ENCODE measurements at regions not wholly inside any gene's neighbourhood (a gene's known extent, or its start where the extent isn't known, plus 50 kb on each side); places are given as distances from the start of the nearest gene placed in this dataset.

DNA sequence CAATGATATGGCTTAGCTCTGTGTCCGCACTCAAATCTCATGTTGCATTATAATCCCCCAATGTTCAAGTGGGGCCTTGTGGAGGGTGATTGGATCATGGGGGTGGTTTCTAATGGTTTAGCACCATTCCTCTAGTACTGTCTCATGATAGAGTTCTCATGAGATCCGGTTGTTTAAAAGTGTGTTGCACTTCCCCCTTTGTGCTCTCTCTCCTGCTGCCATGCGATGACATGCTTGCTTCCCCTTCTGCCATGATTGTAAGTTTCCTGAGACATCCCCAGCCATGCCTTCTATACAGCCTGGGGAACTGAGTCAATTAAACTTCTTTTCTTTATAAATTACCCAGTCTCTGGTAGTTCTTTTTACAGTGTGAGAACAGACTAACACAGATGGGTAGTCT, 427.1 kb downstream of the CHSY3 start:
- no peak for DNase-seq
- 82% methylated on average over 3 of the region's 3 CpGs for WGBS (ENCODE audit: insufficient coverage, low coverage, low lambda C conversion rate, missing lambda C conversion rate)
- Histone ChIP-seq H3K4me3 (no peak overlapping the region), H3K27me3 (no peaks in the 10 kb centered on the region), H3K27ac (no peak overlapping the region), H3K9me3 (no peaks in the 10 kb centered on the region), H3K4me1 (no peaks in the 10 kb centered on the region), H3K36me3 (no peaks in the 10 kb centered on the region)
- intact Hi-C loops (cut with DNase I): no loop called here
- no peak for ATAC-seq
- TF ChIP-seq, protein P1, sequence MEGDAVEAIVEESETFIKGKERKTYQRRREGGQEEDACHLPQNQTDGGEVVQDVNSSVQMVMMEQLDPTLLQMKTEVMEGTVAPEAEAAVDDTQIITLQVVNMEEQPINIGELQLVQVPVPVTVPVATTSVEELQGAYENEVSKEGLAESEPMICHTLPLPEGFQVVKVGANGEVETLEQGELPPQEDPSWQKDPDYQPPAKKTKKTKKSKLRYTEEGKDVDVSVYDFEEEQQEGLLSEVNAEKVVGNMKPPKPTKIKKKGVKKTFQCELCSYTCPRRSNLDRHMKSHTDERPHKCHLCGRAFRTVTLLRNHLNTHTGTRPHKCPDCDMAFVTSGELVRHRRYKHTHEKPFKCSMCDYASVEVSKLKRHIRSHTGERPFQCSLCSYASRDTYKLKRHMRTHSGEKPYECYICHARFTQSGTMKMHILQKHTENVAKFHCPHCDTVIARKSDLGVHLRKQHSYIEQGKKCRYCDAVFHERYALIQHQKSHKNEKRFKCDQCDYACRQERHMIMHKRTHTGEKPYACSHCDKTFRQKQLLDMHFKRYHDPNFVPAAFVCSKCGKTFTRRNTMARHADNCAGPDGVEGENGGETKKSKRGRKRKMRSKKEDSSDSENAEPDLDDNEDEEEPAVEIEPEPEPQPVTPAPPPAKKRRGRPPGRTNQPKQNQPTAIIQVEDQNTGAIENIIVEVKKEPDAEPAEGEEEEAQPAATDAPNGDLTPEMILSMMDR (IDR thresholded peaks at IDR 0.05): no peak
- no peak for TF ChIP-seq POLR2A (IDR thresholded peaks at IDR 0.05)

DNA sequence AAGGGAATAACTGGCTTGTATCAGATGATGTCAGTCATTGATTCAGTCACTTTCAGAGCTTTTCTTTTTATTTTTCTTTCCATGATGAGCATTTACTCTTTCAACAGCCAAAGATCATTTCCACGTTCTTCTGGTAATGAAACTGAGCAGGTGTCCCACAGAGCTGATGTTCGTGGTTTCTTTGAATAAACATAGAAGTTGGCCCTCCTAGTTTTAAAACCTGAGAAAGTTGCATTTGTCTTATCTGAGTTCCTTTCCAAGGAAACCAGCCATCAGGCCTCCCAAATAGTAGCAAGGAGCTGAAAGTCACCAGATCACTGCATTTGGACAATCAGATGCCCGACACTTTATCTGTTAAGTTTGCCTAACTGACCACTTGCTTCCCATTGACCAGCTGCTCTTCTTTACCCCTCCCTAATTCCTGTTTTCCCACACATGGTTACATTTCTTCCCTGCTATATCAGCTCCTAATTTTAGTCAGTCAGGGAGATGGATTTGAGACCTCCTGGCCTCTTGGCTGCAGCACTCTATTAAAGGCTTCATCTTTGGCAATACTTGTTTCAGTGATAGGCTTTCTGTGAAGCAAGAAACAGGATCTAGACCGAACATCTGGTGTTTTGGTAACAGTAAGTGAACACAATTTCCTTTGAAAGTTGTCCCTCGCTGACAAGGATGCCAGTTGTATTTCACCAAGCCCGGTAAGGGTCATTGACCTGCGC, 420.8 kb downstream of the CHSY3 start:
- ATAC-seq: no peak
- no peak for DNase-seq
- no peaks in the 10 kb centered on the region for H3K9me3 ChIP-seq
- no peak overlapping the region for H3K4me3 ChIP-seq
- H3K4me1 ChIP-seq: no peaks in the 10 kb centered on the region
- intact Hi-C loops (cut with DNase I): no loop called here
- no peaks in the 10 kb centered on the region for H3K36me3 ChIP-seq
- no peaks in the 10 kb centered on the region for H3K27me3 ChIP-seq
- 64% methylated on average over 7 of the region's 7 CpGs for WGBS (ENCODE audit: insufficient coverage, low coverage, low lambda C conversion rate, missing lambda C conversion rate)
- no peak overlapping the region for H3K27ac ChIP-seq
- TF ChIP-seq, protein P1 (IDR thresholded peaks at IDR 0.05): no peak
- TF ChIP-seq POLR2A (IDR thresholded peaks at IDR 0.05): no peak

DNA sequence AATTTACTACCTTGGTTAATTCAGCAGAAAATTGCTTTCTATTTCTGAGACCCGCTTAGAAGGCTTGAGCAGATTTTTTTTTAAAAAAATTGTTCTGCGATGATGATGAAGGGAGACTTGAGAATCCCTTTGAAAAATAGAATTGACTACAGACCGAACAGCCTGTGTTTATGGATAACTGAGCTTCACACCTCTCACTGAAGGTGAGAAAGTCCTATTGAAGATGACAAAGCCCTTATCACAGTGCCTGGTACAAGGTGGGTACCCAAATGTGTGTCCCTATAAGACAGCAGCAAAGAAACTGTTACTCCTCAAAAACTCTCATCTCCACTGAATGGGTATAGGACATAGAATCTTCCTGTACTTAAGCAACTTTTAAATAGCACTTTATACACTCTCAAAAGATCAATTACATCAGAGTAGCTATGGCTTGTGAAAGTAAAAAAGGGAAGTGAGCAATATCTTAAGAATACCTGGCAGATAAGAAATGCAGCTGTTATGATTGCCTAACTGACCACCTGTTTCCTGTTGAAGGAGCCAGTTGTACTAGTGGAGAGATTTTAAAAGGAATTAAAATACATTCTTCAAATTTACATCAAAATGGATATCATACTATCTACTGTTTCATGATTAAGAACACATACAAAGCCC, 419.7 kb downstream of the CHSY3 start:
- no peak for DNase-seq
- no peak overlapping the region for H3K27ac ChIP-seq
- no peaks in the 10 kb centered on the region for H3K36me3 ChIP-seq
- H3K27me3 ChIP-seq: no peaks in the 10 kb centered on the region
- WGBS (ENCODE audit: insufficient coverage, low coverage, low lambda C conversion rate, missing lambda C conversion rate): 49% methylated on average over 3 of the region's 3 CpGs
- intact Hi-C loops (cut with DNase I): no loop called here
- H3K9me3 ChIP-seq: no peaks in the 10 kb centered on the region
- no peak for TF ChIP-seq POLR2A (IDR thresholded peaks at IDR 0.05)
- TF ChIP-seq, protein P1 (IDR thresholded peaks at IDR 0.05): no peak
- H3K4me1 ChIP-seq: no peaks in the 10 kb centered on the region
- ATAC-seq: no peak
- H3K4me3 ChIP-seq: no peak overlapping the region

DNA sequence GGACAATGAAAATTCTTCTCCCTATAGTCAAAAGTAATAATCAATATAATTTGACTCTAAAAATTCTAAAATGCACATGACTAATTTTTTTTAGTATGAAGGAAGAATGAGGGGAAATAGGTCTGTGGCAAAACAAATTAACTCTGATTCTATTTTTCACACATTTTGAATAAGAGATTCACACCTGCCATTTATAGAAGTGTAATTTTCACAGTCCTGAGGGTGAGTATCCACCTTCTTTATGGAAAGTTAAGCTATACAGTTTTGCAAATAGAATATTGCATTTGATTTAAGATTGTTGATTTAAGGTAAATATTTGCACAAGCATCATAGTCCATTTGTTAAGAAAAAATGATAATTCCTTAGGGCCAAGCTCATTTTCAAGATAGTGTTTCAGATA, 417.7 kb downstream of the CHSY3 start:
- ATAC-seq (no peak), DNase-seq (no peak)
- Histone ChIP-seq H3K4me1 (no peaks in the 10 kb centered on the region), H3K27ac (no peak overlapping the region), H3K4me3 (no peak overlapping the region), H3K27me3 (no peaks in the 10 kb centered on the region), H3K9me3 (no peaks in the 10 kb centered on the region), H3K36me3 (no peaks in the 10 kb centered on the region)
- TF ChIP-seq, protein P1 (IDR thresholded peaks at IDR 0.05): no peak
- no peak for TF ChIP-seq POLR2A (IDR thresholded peaks at IDR 0.05)
- intact Hi-C loops (cut with DNase I): no loop called here

Measured in right lobe of liver (tissue), 6 donors.